Rectal smooth muscle tissue (tissue), 1 donor: ENCODE measurements at regions not wholly inside any gene's neighbourhood (a gene's known extent, or its start where the extent isn't known, plus 50 kb on each side); places are given as distances from the start of the nearest gene placed in this dataset.
"Not testable (repeated sequence)": the region's sequence is repeated elsewhere in the genome, so short reads cannot be mapped to it uniquely, and the experiment has no call there.

Experiments
- H3K27ac ChIP-seq: one replicate; pipeline ENCODE4 v1.7.0; 2013; ENCODE audit warnings: low read depth, low read length, inconsistent platforms
- H3K27me3 ChIP-seq: one replicate; pipeline ENCODE4 v1.7.0; 2013; ENCODE audit warnings: low read length; ENCODE audit not compliant: control insufficient read depth, insufficient read depth
- H3K36me3 ChIP-seq: one replicate; pipeline ENCODE4 v1.7.0; 2013; ENCODE audit warnings: low read length; ENCODE audit not compliant: control insufficient read depth, insufficient read depth
- H3K4me1 ChIP-seq: one replicate; pipeline ENCODE4 v1.7.0; 2013; ENCODE audit warnings: low read length; ENCODE audit not compliant: control insufficient read depth, insufficient read depth
- H3K4me3 ChIP-seq: one replicate; pipeline ENCODE4 v1.7.0; 2013; ENCODE audit warnings: low read length
- H3K9ac ChIP-seq: one replicate; pipeline ENCODE4 v1.7.0; 2013; ENCODE audit warnings: low read length

DNA sequence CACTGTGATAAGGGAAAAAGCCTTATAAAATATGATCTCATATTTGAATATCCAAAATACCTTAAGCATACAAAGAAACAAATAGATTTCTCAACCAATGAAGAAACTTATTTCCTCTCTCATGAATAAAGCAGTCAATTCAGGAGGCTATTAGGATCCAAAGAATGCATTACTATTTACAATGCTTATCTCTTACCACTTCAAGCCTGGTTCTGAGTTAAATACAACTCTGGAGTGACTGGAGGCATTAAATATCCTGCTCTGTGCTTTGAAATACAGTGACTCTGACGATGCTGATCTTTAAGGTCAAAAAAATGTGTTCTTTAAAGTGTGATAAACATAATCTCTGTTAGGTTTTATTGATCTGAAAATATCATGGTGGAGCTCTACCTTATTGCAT lies 493.2 kb downstream of the ZWINT start:
- Histone ChIP-seq H3K27ac (no peak overlapping the region), H3K27me3 (no peaks in the 10 kb centered on the region), H3K4me3 (no peak overlapping the region), H3K9ac (no peak overlapping the region), H3K4me1 (no peaks in the 10 kb centered on the region), H3K36me3 (no peaks in the 10 kb centered on the region)

GRCh38 chr10:55858730-55859129 lies 502.3 kb downstream of the ZWINT start:
- Histone ChIP-seq H3K27ac (no peak overlapping the region), H3K36me3 (no peaks in the 10 kb centered on the region), H3K9ac (no peak overlapping the region), H3K4me3 (no peak overlapping the region), H3K4me1 (no peaks in the 10 kb centered on the region), H3K27me3 (no peaks in the 10 kb centered on the region)

- Histone ChIP-seq H3K4me3 (no peak overlapping the region), H3K9ac (no peak overlapping the region), H3K27me3 (no peaks in the 10 kb centered on the region), H3K27ac (no peak overlapping the region), H3K4me1 (no peaks in the 10 kb centered on the region), H3K36me3 (no peaks in the 10 kb centered on the region)
Observed at GRCh38 chr10:55852900-55853299, 508.2 kb downstream of the ZWINT start.

- Histone ChIP-seq H3K36me3 (no peaks in the 10 kb centered on the region), H3K27me3 (no peaks in the 10 kb centered on the region), H3K27ac (no peak overlapping the region), H3K4me3 (no peak overlapping the region), H3K4me1 (no peaks in the 10 kb centered on the region), H3K9ac (no peak overlapping the region)
Observed at GRCh38 chr10:55837273-55837672, 523.8 kb downstream of the ZWINT start.

DNA sequence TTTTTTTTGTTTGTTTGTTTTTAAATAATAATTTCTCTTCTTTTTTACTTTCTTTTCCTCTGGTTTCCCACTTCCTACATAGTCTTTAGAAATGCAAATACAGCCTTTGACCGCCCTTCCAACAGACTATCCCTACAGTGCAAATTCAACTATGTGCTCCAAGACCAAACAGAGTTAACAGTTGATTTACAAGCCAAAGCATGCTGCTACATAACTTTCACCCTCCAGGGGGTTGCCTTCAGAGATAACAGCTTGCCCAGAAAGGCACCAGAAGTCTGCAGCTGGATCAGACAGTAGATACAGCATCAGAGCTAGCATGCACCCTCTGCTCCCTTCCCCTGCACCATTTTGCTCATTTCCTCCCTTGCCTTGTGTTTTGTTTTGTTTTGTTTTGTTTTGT lies 539.0 kb downstream of the ZWINT start:
- Histone ChIP-seq H3K4me1 (no peaks in the 10 kb centered on the region), H3K27ac (no peak overlapping the region), H3K9ac (no peak overlapping the region)

DNA sequence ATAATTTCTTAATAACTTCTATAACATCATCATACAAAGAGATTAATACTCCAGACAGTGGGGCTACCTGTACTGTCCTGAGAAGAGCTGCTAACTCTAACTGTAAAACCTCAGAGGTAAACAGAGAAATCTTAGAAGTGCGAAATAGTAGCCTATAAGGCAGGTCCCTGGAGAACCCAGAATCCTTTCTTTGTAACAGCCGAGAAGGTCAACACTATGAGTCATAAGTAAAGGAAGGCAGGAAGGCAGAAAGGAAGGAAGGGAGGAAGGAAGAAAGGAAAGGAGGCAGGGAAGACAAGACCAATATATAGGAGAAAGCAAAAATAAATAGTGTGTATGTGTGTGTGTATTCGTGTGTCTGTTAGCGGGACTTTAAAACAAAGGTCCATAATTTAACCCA lies 540.6 kb downstream of the ZWINT start:
- Histone ChIP-seq H3K4me1 (no peaks in the 10 kb centered on the region), H3K27ac (no peak overlapping the region), H3K9ac (no peak overlapping the region), H3K27me3 (no peaks in the 10 kb centered on the region), H3K4me3 (no peak overlapping the region), H3K36me3 (no peaks in the 10 kb centered on the region)

More for the DNA sequence above, 539.0 kb downstream of the ZWINT start:
- no peaks in the 10 kb centered on the region for H3K27me3 ChIP-seq
- no peaks in the 10 kb centered on the region for H3K36me3 ChIP-seq
- H3K4me3 ChIP-seq, result no peak overlapping the region

- H3K36me3 ChIP-seq, result no peaks in the 10 kb centered on the region
- no peak overlapping the region for H3K9ac ChIP-seq
- no peaks in the 10 kb centered on the region for H3K4me1 ChIP-seq
- no peaks in the 10 kb centered on the region for H3K27me3 ChIP-seq
- no peak overlapping the region for H3K4me3 ChIP-seq
- no peak overlapping the region for H3K27ac ChIP-seq
Observed at GRCh38 chr10:55820071-55820470, 541.0 kb downstream of the ZWINT start.

GRCh38 chr10:55813451-55814170 lies 547.4 kb downstream of the ZWINT start:
- H3K27me3 ChIP-seq, result no peaks in the 10 kb centered on the region
- H3K4me1 ChIP-seq, result no peaks in the 10 kb centered on the region
- no peak overlapping the region for H3K9ac ChIP-seq
- no peak overlapping the region for H3K27ac ChIP-seq
- H3K36me3 ChIP-seq, result no peaks in the 10 kb centered on the region
- H3K4me3 ChIP-seq, result no peak overlapping the region

DNA sequence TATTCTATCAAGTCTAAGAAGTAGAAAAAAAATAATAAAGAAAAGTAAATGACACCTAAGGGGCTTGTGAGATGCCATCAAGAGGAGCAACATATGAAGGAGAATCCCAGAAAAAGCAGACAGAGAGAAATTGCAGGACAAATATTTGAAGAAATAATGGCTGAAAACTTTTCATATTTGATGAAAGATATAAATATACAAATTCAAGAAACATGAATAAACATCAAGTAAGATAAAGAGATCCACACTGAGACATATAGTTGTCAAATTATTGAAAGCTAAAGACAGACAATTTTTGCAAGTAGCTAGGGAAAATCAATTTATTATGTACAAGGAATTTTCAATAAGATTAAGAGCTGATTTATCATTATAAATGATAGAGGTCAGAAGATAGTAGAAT lies 558.0 kb downstream of the ZWINT start:
- Histone ChIP-seq H3K9ac (no peak overlapping the region), H3K36me3 (no peaks in the 10 kb centered on the region), H3K27ac (no peak overlapping the region), H3K27me3 (no peaks in the 10 kb centered on the region), H3K4me1 (no peaks in the 10 kb centered on the region), H3K4me3 (no peak overlapping the region)

DNA sequence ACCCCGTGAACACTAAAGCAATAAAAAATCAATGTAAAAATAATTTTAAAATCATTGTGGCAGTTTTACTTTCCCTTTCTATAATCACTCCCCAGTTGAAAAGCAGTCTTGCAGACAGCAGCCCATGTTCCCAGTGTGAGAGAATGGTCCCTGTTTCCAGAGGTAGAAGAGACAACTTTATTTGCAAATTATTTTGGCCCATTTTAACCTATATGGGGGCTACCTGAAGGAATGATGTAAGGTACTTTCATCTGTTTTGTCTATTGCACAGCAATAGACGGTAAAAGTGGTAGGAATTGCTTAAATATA lies 559.8 kb downstream of the ZWINT start:
- no peak overlapping the region for H3K9ac ChIP-seq
- H3K27me3 ChIP-seq, result no peaks in the 10 kb centered on the region
- no peaks in the 10 kb centered on the region for H3K4me1 ChIP-seq
- H3K27ac ChIP-seq, result no peak overlapping the region
- no peaks in the 10 kb centered on the region for H3K36me3 ChIP-seq
- no peak overlapping the region for H3K4me3 ChIP-seq

DNA sequence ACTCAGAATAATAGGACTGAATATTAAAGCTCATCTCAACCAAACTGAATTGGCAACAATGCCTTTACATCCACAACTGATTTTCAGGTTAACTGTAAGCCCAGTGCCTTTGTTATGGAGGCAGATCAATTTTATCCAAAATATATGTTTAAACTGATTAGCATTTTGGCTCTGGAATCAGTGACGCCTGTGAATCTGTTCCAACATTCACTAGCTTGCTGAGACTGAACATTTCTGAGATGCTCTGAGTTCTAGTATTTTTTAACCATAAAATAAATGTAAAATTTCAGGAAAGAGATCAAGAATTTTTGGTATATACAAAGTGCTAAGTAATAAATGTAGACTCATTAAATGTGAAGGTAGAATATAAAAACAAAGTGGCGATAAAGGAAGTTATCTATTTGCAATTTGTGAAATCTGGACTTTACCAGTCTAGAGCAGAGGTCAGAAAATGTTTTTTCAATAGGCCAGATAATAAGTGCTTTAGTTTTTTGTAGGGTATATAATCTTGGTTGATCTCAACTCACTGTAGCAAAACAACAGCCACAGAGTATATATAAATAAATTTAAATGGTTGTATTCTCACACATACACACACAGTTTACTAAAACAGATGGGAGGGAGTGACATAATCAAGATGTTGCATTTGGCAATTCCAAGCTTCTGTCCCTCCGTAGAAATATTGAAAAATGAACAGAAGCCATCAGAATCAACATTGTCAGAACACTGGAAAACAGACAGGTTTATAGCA lies 560.3 kb downstream of the ZWINT start:
- no peaks in the 10 kb centered on the region for H3K36me3 ChIP-seq
- H3K27ac ChIP-seq, result no peak overlapping the region
- H3K4me3 ChIP-seq, result no peak overlapping the region
- no peaks in the 10 kb centered on the region for H3K27me3 ChIP-seq
- H3K9ac ChIP-seq, result no peak overlapping the region
- no peaks in the 10 kb centered on the region for H3K4me1 ChIP-seq

DNA sequence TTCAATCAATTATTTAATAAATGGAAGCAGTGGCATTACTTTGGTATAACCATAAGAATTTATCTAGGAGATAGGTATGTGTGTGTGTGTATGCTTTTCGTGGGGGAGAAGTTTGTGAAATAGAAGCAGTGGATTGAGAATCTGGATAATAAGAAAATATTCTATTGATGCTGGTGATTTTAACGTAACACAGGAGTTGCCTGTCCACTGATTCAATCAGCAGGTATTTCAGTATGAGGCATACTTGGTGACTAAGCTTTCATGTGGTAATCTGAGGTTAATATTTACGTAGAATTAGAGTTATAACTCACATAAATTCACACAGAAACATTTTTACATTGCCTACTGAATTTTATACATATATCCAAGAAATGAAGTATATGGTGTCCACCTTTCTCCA lies 568.0 kb downstream of the ZWINT start:
- Histone ChIP-seq H3K36me3 (no peaks in the 10 kb centered on the region), H3K27me3 (no peaks in the 10 kb centered on the region), H3K27ac (no peak overlapping the region), H3K4me1 (no peaks in the 10 kb centered on the region), H3K4me3 (no peak overlapping the region), H3K9ac (no peak overlapping the region)

GRCh38 chr10:55790276-55790675 lies 570.8 kb downstream of the ZWINT start:
- H3K4me1 ChIP-seq, H3K4me3 ChIP-seq, H3K27me3 ChIP-seq, H3K27ac ChIP-seq, H3K36me3 ChIP-seq, H3K9ac ChIP-seq: not testable (repeated sequence)
